Endodermal cell (in vitro differentiated cells): ENCODE measurements at regions not wholly inside any gene's neighbourhood (a gene's known extent, or its start where the extent isn't known, plus 50 kb on each side); places are given as distances from the start of the nearest gene placed in this dataset.

Source experiments
- DNase-seq: peaks from one replicate; pipeline ENCODE4 v3.0.0-alpha.2; 2017
- H3K27ac ChIP-seq: 2 replicates; pipeline ENCODE4 v1.5.1; 2013; ENCODE audit warnings: mild to moderate bottlenecking, low read depth, low read length, moderate library complexity
- H3K27me3 ChIP-seq: 2 replicates; pipeline ENCODE4 v1.6.1; 2013; ENCODE audit warnings: mild to moderate bottlenecking, low read length, moderate library complexity; ENCODE audit not compliant: insufficient read depth, control insufficient read depth, poor library complexity, severe bottlenecking
- H3K36me3 ChIP-seq: 2 replicates; pipeline ENCODE4 v1.7.0; 2013; ENCODE audit warnings: mild to moderate bottlenecking, low read length, moderate library complexity; ENCODE audit not compliant: control insufficient read depth, insufficient read depth
- H3K4me1 ChIP-seq: one replicate; pipeline ENCODE4 v1.7.0; 2013; ENCODE audit warnings: low read length; ENCODE audit not compliant: control insufficient read depth, insufficient read depth
- H3K4me3 ChIP-seq: 2 replicates; pipeline ENCODE4 v1.5.1; 2013; ENCODE audit warnings: mild to moderate bottlenecking, low read length, moderate library complexity
- H3K9ac ChIP-seq: 2 replicates; pipeline ENCODE4 v1.6.1; 2013; ENCODE audit warnings: mild to moderate bottlenecking, low read length, moderate library complexity; ENCODE audit not compliant: poor library complexity, severe bottlenecking; ENCODE audit errors: extremely low read depth
- H3K9me3 ChIP-seq: 2 replicates; pipeline ENCODE4 v1.6.1; 2013; ENCODE audit warnings: mild to moderate bottlenecking, low read length, moderate library complexity; ENCODE audit not compliant: control insufficient read depth
- H3K27ac Mint-ChIP-seq: 2 replicates; pipeline ENCODE4 v1.8.0; 2020; ENCODE audit warnings: mixed read lengths
- H3K27me3 Mint-ChIP-seq: 2 replicates; pipeline ENCODE4 v1.8.0; 2021; ENCODE audit warnings: mild to moderate bottlenecking, mixed read lengths; ENCODE audit not compliant: insufficient read depth
- H3K36me3 Mint-ChIP-seq: 2 replicates; pipeline ENCODE4 v1.8.0; 2020; ENCODE audit warnings: low read depth, mixed read lengths
- H3K4me1 Mint-ChIP-seq: 2 replicates; pipeline ENCODE4 v1.8.0; 2020; ENCODE audit warnings: mixed read lengths
- H3K4me3 Mint-ChIP-seq: 2 replicates; pipeline ENCODE4 v1.8.0; 2020; ENCODE audit warnings: mild to moderate bottlenecking, moderate library complexity, mixed read lengths
- H3K9me3 Mint-ChIP-seq: 2 replicates; pipeline ENCODE4 v1.8.0; 2020; ENCODE audit warnings: mild to moderate bottlenecking, mixed read lengths
- WGBS, 2 experiments: methylation state at CpG; one replicate each; pipeline versions ENCODE4 v1.1.5 to v1.1.7; 2013; ENCODE audit warnings: missing lambda C conversion rate in 2 of 2, mixed read lengths in 1 of 2; ENCODE audit not compliant: insufficient coverage in 1 of 2, insufficient read length in 1 of 2; 5-methylcytosine and 5-hydroxymethylcytosine counted together
- TF ChIP-seq, protein P1 (sequence below): fragments of 200-600 bp; sonication (generic); conservative IDR thresholded peaks from 2 replicates; pipeline ENCODE4 v1.5.0; 2021; ENCODE audit warnings: antibody characterized with exemption, mild to moderate bottlenecking

DNA sequence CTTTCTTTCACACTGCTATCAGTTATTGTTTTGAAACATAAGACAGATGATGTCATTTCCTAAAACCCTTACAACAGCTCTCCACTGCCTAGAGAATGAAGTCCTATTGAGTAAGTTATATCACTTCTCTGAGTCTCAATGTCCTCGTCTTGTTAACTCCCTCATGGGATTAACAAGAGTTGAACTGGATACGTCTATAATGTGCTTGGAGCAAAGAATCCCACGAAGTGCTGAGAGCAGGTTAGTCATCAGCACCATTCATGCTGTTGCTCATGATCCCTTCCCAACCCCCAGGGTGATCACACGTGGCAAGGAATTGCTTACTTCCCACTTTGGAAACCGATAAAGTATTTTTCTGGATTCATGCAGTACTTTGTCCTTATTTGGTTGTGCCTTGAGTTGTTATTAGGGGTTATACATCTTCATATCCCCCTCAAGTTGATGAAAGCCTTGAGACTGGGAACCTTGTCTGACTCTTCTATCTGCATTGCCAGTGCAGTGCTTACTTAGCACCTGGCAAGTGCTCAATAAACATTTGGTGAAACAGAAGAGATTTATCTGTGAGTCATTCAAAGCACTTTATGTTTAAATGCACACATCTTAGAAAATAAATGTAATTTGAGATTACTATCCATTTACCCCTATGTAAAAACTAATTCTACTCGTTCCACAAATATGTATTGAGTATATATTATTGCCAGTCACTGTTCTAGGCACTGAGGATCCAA is 487.5 kb downstream of the EPM2A start:
- H3K4me3 ChIP-seq = no peak overlapping the region
- no peaks in the 10 kb centered on the region for H3K9me3 Mint-ChIP-seq
- H3K9ac ChIP-seq = no peak overlapping the region
- no peaks in the 10 kb centered on the region for H3K36me3 ChIP-seq
- no peak overlapping the region for H3K4me3 Mint-ChIP-seq
- H3K4me1 ChIP-seq = no peaks in the 10 kb centered on the region
- TF ChIP-seq, protein P1, sequence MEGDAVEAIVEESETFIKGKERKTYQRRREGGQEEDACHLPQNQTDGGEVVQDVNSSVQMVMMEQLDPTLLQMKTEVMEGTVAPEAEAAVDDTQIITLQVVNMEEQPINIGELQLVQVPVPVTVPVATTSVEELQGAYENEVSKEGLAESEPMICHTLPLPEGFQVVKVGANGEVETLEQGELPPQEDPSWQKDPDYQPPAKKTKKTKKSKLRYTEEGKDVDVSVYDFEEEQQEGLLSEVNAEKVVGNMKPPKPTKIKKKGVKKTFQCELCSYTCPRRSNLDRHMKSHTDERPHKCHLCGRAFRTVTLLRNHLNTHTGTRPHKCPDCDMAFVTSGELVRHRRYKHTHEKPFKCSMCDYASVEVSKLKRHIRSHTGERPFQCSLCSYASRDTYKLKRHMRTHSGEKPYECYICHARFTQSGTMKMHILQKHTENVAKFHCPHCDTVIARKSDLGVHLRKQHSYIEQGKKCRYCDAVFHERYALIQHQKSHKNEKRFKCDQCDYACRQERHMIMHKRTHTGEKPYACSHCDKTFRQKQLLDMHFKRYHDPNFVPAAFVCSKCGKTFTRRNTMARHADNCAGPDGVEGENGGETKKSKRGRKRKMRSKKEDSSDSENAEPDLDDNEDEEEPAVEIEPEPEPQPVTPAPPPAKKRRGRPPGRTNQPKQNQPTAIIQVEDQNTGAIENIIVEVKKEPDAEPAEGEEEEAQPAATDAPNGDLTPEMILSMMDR = no peak
- no peaks in the 10 kb centered on the region for H3K36me3 Mint-ChIP-seq
- no peaks in the 10 kb centered on the region for H3K27me3 Mint-ChIP-seq
- no peak for DNase-seq
- no peaks in the 10 kb centered on the region for H3K4me1 Mint-ChIP-seq
- no peak overlapping the region for H3K27ac Mint-ChIP-seq
- 85 to 91% methylated on average over 3 to 5 of the region's 6 CpGs for WGBS, 2 experiments
- H3K9me3 ChIP-seq = peaks cover 9% of the 10 kb centered on the region
- H3K27ac ChIP-seq = no peak overlapping the region
- no peaks in the 10 kb centered on the region for H3K27me3 ChIP-seq

DNA sequence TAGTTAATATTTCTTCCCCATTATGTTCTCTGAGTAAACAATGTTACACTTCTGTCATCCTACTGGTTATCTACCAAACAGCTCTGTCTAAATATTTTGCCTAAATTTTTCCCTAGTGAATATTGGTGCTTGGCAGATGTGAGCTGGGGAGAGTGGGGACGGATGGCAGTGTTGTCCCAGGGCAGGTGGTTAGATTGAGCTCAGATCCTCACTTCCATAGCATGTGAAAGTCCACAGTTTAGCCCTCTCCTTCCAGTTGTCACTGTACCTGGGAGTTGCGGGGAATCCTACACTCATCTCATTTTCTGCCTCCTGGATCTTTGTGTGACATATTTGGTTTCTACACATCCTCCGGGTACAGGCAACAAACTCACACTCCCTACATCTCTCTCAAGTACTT is 484.9 kb downstream of the EPM2A start:
- no peak overlapping the region for H3K9ac ChIP-seq
- WGBS, 2 experiments = 94 to 100% methylated on average over 1 to 3 of the region's 3 CpGs
- Mint-ChIP-seq H3K4me3 (no peak overlapping the region), H3K36me3 (no peaks in the 10 kb centered on the region), H3K27ac (no peak overlapping the region), H3K27me3 (no peaks in the 10 kb centered on the region), H3K9me3 (no peaks in the 10 kb centered on the region), H3K4me1 (peaks cover 10% of the 10 kb centered on the region)
- TF ChIP-seq, protein P1 = no peak
- peaks cover 9% of the 10 kb centered on the region for H3K9me3 ChIP-seq
- no peaks in the 10 kb centered on the region for H3K4me1 ChIP-seq
- no peak overlapping the region for H3K27ac ChIP-seq
- DNase-seq = no peak
- H3K27me3 ChIP-seq = no peaks in the 10 kb centered on the region
- H3K36me3 ChIP-seq = no peaks in the 10 kb centered on the region
- no peak overlapping the region for H3K4me3 ChIP-seq

DNA sequence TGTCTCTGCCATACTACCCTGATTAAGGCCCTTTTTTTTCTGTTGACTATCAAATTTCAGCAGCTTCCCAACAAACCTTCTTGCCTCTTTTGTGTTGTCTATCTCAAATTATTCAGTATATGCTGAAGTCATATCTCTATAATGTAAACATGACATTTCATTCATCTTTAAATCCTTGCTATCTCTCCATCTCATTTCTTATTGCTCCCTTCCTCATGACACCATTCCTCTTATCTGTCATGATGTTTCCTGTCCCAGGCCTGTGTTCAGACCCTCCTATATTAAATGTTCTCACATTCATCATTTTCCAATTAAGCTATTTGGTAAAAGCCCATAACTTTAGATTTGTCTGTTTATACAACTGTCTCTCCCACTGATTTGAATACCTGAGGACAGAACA is 482.6 kb downstream of the EPM2A start:
- TF ChIP-seq, protein P1 = no peak
- no peaks in the 10 kb centered on the region for H3K36me3 ChIP-seq
- H3K4me1 ChIP-seq = no peaks in the 10 kb centered on the region
- H3K4me1 Mint-ChIP-seq = peaks cover 14% of the 10 kb centered on the region
- H3K27me3 Mint-ChIP-seq = no peaks in the 10 kb centered on the region
- no peak overlapping the region for H3K27ac Mint-ChIP-seq
- H3K4me3 ChIP-seq = no peak overlapping the region
- H3K27me3 ChIP-seq = no peaks in the 10 kb centered on the region
- H3K4me3 Mint-ChIP-seq = no peak overlapping the region
- peaks cover 17% of the 10 kb centered on the region for H3K9me3 ChIP-seq
- DNase-seq = no peak
- no peaks in the 10 kb centered on the region for H3K36me3 Mint-ChIP-seq
- H3K9me3 Mint-ChIP-seq = no peaks in the 10 kb centered on the region
- H3K27ac ChIP-seq = no peak overlapping the region
- H3K9ac ChIP-seq = no peak overlapping the region
